ENCODE measurements at regions not wholly inside any gene's neighbourhood (a gene's known extent, or its start where the extent isn't known, plus 50 kb on each side); places are given as distances from the start of the nearest gene placed in this dataset.

DNA sequence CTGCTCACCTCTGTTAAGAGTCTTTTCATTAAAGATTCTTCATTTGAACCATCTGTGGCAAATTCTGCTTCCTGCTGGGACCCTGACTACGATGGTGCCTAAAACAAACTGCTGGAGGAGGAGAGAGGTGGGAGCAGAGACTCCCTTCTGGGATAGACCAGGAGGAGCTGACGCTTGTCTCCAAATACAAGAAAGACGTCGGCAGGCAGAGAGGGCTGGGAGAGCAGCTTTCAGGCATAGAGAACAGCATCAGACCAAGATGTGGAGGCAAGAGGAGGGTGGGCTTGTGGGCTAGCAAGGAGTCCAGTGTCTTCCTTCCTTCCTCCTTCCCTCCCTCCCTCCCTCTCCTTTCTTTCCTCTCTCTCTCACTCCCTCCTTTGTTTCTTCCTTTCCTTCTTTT lies 358.6 kb downstream of the VRK1 start:
- TF ChIP-seq, protein P1, sequence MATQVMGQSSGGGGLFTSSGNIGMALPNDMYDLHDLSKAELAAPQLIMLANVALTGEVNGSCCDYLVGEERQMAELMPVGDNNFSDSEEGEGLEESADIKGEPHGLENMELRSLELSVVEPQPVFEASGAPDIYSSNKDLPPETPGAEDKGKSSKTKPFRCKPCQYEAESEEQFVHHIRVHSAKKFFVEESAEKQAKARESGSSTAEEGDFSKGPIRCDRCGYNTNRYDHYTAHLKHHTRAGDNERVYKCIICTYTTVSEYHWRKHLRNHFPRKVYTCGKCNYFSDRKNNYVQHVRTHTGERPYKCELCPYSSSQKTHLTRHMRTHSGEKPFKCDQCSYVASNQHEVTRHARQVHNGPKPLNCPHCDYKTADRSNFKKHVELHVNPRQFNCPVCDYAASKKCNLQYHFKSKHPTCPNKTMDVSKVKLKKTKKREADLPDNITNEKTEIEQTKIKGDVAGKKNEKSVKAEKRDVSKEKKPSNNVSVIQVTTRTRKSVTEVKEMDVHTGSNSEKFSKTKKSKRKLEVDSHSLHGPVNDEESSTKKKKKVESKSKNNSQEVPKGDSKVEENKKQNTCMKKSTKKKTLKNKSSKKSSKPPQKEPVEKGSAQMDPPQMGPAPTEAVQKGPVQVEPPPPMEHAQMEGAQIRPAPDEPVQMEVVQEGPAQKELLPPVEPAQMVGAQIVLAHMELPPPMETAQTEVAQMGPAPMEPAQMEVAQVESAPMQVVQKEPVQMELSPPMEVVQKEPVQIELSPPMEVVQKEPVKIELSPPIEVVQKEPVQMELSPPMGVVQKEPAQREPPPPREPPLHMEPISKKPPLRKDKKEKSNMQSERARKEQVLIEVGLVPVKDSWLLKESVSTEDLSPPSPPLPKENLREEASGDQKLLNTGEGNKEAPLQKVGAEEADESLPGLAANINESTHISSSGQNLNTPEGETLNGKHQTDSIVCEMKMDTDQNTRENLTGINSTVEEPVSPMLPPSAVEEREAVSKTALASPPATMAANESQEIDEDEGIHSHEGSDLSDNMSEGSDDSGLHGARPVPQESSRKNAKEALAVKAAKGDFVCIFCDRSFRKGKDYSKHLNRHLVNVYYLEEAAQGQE (IDR thresholded peaks at IDR 0.05; ENCODE audit: low read depth, low read length) = no peak
- TF ChIP-seq, protein P2, sequence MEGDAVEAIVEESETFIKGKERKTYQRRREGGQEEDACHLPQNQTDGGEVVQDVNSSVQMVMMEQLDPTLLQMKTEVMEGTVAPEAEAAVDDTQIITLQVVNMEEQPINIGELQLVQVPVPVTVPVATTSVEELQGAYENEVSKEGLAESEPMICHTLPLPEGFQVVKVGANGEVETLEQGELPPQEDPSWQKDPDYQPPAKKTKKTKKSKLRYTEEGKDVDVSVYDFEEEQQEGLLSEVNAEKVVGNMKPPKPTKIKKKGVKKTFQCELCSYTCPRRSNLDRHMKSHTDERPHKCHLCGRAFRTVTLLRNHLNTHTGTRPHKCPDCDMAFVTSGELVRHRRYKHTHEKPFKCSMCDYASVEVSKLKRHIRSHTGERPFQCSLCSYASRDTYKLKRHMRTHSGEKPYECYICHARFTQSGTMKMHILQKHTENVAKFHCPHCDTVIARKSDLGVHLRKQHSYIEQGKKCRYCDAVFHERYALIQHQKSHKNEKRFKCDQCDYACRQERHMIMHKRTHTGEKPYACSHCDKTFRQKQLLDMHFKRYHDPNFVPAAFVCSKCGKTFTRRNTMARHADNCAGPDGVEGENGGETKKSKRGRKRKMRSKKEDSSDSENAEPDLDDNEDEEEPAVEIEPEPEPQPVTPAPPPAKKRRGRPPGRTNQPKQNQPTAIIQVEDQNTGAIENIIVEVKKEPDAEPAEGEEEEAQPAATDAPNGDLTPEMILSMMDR (IDR thresholded peaks at IDR 0.05) = no peak
- TF ChIP-seq TAF1 (IDR thresholded peaks at IDR 0.05; ENCODE audit: borderline replicate concordance, low read depth, low read length) = no peak
- TF ChIP-seq CHD2 (IDR thresholded peaks at IDR 0.05; ENCODE audit: low read length, partially characterized antibody) = no peak
- no peak for TF ChIP-seq EP300 (IDR thresholded peaks at IDR 0.05; ENCODE audit: borderline replicate concordance in 1 of 2, low read depth in 1 of 2, low read length in 1 of 2)
- no peak for TF ChIP-seq RCOR1 (IDR thresholded peaks at IDR 0.05; ENCODE audit: low read length)

All from SK-N-SH (cell line).